ENCODE measurements at regions not wholly inside any gene's neighbourhood (a gene's known extent, or its start where the extent isn't known, plus 50 kb on each side); places are given as distances from the start of the nearest gene placed in this dataset.

- H3K9me2 ChIP-seq (replicated peaks; ENCODE audit: control insufficient read depth, low read length): no peaks in the 10 kb centered on the region
- no peak overlapping the region for H3K4me3 ChIP-seq (ENCODE audit: low read length)
- H3K4me1 ChIP-seq (ENCODE audit: control insufficient read depth, low read length): no peaks in the 10 kb centered on the region
- H3K36me3 ChIP-seq (ENCODE audit: control insufficient read depth, low read length): no peaks in the 10 kb centered on the region
- H3K4me2 ChIP-seq (ENCODE audit: low read length): no peak overlapping the region
- H4K20me1 ChIP-seq (ENCODE audit: control insufficient read depth, insufficient read depth, low read depth, low read length): no peaks in the 10 kb centered on the region
- H3K79me2 ChIP-seq (ENCODE audit: control insufficient read depth, low read length): no peaks in the 10 kb centered on the region
- no peaks in the 10 kb centered on the region for H3K27me3 ChIP-seq (ENCODE audit: control insufficient read depth, low read length)
- no peaks in the 10 kb centered on the region for H3K9me3 ChIP-seq (ENCODE audit: control insufficient read depth, insufficient read depth, low read length)
- no peak overlapping the region for H3K27ac ChIP-seq (ENCODE audit: low read depth, low read length)
- TF ChIP-seq CTCF (IDR thresholded peaks at IDR 0.05; ENCODE audit: low read depth, low read length, poor library complexity, severe bottlenecking) (no peak), EZH2phosphoT487 (IDR thresholded peaks at IDR 0.05; ENCODE audit: borderline replicate concordance, low read length) (no peak)
- H3F3A ChIP-seq (ENCODE audit: control insufficient read depth, insufficient read depth): no peaks in the 10 kb centered on the region
Observed at GRCh38 chr5:113939988-113940387, 421.9 kb upstream of the KCNN2 start.

GRCh38 chr5:113950186-113950585, 411.7 kb upstream of the KCNN2 start:
- Histone ChIP-seq H3K36me3 (ENCODE audit: control insufficient read depth, low read length) (no peaks in the 10 kb centered on the region), H3K4me1 (ENCODE audit: control insufficient read depth, low read length) (no peaks in the 10 kb centered on the region), H3K9me2 (replicated peaks; ENCODE audit: control insufficient read depth, low read length) (no peaks in the 10 kb centered on the region), H3F3A (ENCODE audit: control insufficient read depth, insufficient read depth) (no peaks in the 10 kb centered on the region), H3K9me3 (ENCODE audit: control insufficient read depth, insufficient read depth, low read length) (no peaks in the 10 kb centered on the region), H3K79me2 (ENCODE audit: control insufficient read depth, low read length) (no peaks in the 10 kb centered on the region), H3K4me2 (ENCODE audit: low read length) (no peak overlapping the region), H4K20me1 (ENCODE audit: control insufficient read depth, insufficient read depth, low read depth, low read length) (no peaks in the 10 kb centered on the region), H3K27ac (ENCODE audit: low read depth, low read length) (no peak overlapping the region), H3K4me3 (ENCODE audit: low read length) (no peak overlapping the region), H3K27me3 (ENCODE audit: control insufficient read depth, low read length) (no peaks in the 10 kb centered on the region)
- TF ChIP-seq EZH2phosphoT487 (IDR thresholded peaks at IDR 0.05; ENCODE audit: borderline replicate concordance, low read length) (no peak), CTCF (IDR thresholded peaks at IDR 0.05; ENCODE audit: low read depth, low read length, poor library complexity, severe bottlenecking) (no peak)

GRCh38 chr5:113965225-113965624, 396.6 kb upstream of the KCNN2 start:
- Histone ChIP-seq H3K4me1 (ENCODE audit: control insufficient read depth, low read length) (no peaks in the 10 kb centered on the region), H3K4me3 (ENCODE audit: low read length) (no peak overlapping the region), H3K79me2 (ENCODE audit: control insufficient read depth, low read length) (no peaks in the 10 kb centered on the region), H3K4me2 (ENCODE audit: low read length) (no peak overlapping the region), H3K27me3 (ENCODE audit: control insufficient read depth, low read length) (no peaks in the 10 kb centered on the region), H4K20me1 (ENCODE audit: control insufficient read depth, insufficient read depth, low read depth, low read length) (no peaks in the 10 kb centered on the region), H3K9me3 (ENCODE audit: control insufficient read depth, insufficient read depth, low read length) (no peaks in the 10 kb centered on the region), H3F3A (ENCODE audit: control insufficient read depth, insufficient read depth) (no peaks in the 10 kb centered on the region), H3K36me3 (ENCODE audit: control insufficient read depth, low read length) (no peaks in the 10 kb centered on the region), H3K9me2 (replicated peaks; ENCODE audit: control insufficient read depth, low read length) (no peaks in the 10 kb centered on the region), H3K27ac (ENCODE audit: low read depth, low read length) (no peak overlapping the region)
- no peak for TF ChIP-seq CTCF (IDR thresholded peaks at IDR 0.05; ENCODE audit: low read depth, low read length, poor library complexity, severe bottlenecking)
- TF ChIP-seq EZH2phosphoT487 (IDR thresholded peaks at IDR 0.05; ENCODE audit: borderline replicate concordance, low read length): no peak

GRCh38 chr5:113969901-113970300, 392.0 kb upstream of the KCNN2 start:
- no peaks in the 10 kb centered on the region for H3K79me2 ChIP-seq (ENCODE audit: control insufficient read depth, low read length)
- H3K9me3 ChIP-seq (ENCODE audit: control insufficient read depth, insufficient read depth, low read length): no peaks in the 10 kb centered on the region
- no peaks in the 10 kb centered on the region for H3F3A ChIP-seq (ENCODE audit: control insufficient read depth, insufficient read depth)
- H3K4me1 ChIP-seq (ENCODE audit: control insufficient read depth, low read length): no peaks in the 10 kb centered on the region
- no peak overlapping the region for H3K4me3 ChIP-seq (ENCODE audit: low read length)
- TF ChIP-seq CTCF (IDR thresholded peaks at IDR 0.05; ENCODE audit: low read depth, low read length, poor library complexity, severe bottlenecking): no peak
- no peak for TF ChIP-seq EZH2phosphoT487 (IDR thresholded peaks at IDR 0.05; ENCODE audit: borderline replicate concordance, low read length)
- no peaks in the 10 kb centered on the region for H3K27me3 ChIP-seq (ENCODE audit: control insufficient read depth, low read length)
- no peaks in the 10 kb centered on the region for H4K20me1 ChIP-seq (ENCODE audit: control insufficient read depth, insufficient read depth, low read depth, low read length)
- H3K27ac ChIP-seq (ENCODE audit: low read depth, low read length): no peak overlapping the region
- H3K36me3 ChIP-seq (ENCODE audit: control insufficient read depth, low read length): no peaks in the 10 kb centered on the region
- no peak overlapping the region for H3K4me2 ChIP-seq (ENCODE audit: low read length)
- no peaks in the 10 kb centered on the region for H3K9me2 ChIP-seq (replicated peaks; ENCODE audit: control insufficient read depth, low read length)
